Progenitor cell of endocrine pancreas (in vitro differentiated cells): ENCODE measurements at regions not wholly inside any gene's neighbourhood (a gene's known extent, or its start where the extent isn't known, plus 50 kb on each side); places are given as distances from the start of the nearest gene placed in this dataset.

ENCODE experiments used
- DNase-seq: peaks from one replicate; pipeline ENCODE4 v3.0.0; 2021; ENCODE audit warnings: low spot score; ENCODE audit not compliant: unreplicated experiment
- H3K27ac Mint-ChIP-seq: 2 replicates; pipeline ENCODE4 v1.8.0; 2021; ENCODE audit warnings: mild to moderate bottlenecking, moderate library complexity, mixed read lengths
- H3K27me3 Mint-ChIP-seq: 2 replicates; pipeline ENCODE4 v1.8.0; 2021; ENCODE audit warnings: mixed read lengths
- H3K36me3 Mint-ChIP-seq: 2 replicates; pipeline ENCODE4 v1.8.0; 2022; ENCODE audit warnings: mixed read lengths; ENCODE audit not compliant: insufficient read depth
- H3K4me1 Mint-ChIP-seq: 2 replicates; pipeline ENCODE4 v1.8.0; 2021; ENCODE audit warnings: low read depth, mixed read lengths
- H3K4me3 Mint-ChIP-seq: 2 replicates; pipeline ENCODE4 v1.8.0; 2021; ENCODE audit warnings: low read depth, mild to moderate bottlenecking, moderate library complexity, mixed read lengths
- H3K9me3 Mint-ChIP-seq: 2 replicates; pipeline ENCODE4 v1.8.0; 2021; ENCODE audit warnings: low read depth, mixed read lengths
- TF ChIP-seq, protein P1 (sequence below): fragments of 200-600 bp; sonication (generic); IDR thresholded peaks from one replicate; pipeline ENCODE4 v1.5.0; 2021; ENCODE audit warnings: antibody characterized with exemption, mild to moderate bottlenecking; ENCODE audit not compliant: unreplicated experiment

- Mint-ChIP-seq H3K9me3 (no peaks in the 10 kb centered on the region), H3K36me3 (no peaks in the 10 kb centered on the region), H3K27me3 (peaks cover 49% of the 10 kb centered on the region), H3K4me1 (peaks cover 25% of the 10 kb centered on the region), H3K4me3 (no peak overlapping the region), H3K27ac (no peak overlapping the region)
- TF ChIP-seq, protein P1, sequence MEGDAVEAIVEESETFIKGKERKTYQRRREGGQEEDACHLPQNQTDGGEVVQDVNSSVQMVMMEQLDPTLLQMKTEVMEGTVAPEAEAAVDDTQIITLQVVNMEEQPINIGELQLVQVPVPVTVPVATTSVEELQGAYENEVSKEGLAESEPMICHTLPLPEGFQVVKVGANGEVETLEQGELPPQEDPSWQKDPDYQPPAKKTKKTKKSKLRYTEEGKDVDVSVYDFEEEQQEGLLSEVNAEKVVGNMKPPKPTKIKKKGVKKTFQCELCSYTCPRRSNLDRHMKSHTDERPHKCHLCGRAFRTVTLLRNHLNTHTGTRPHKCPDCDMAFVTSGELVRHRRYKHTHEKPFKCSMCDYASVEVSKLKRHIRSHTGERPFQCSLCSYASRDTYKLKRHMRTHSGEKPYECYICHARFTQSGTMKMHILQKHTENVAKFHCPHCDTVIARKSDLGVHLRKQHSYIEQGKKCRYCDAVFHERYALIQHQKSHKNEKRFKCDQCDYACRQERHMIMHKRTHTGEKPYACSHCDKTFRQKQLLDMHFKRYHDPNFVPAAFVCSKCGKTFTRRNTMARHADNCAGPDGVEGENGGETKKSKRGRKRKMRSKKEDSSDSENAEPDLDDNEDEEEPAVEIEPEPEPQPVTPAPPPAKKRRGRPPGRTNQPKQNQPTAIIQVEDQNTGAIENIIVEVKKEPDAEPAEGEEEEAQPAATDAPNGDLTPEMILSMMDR, result no peak
- no peak for DNase-seq
Observed at GRCh38 chr15:60125334-60125733, 121.2 kb downstream of the FOXB1 start.

DNA sequence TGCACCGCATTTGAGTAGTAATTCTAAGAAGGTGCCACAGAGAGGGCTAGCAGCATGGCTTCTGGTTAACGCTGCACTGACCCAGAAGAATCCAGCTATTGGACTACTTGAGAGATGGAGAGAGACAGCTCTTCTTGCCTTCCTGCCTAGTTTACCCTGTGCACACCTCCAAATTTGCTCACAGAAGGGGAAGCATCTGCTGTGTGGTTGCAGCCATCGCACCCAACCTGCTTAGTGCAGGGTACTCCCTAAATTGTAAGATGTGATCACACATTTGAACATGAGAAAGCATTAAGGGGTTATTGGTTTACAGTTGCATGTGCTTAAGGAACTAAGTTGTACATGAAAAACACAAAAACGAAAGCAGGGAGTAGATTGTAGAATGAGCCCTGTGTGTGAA, 122.1 kb downstream of the FOXB1 start:
- TF ChIP-seq, protein P1, result no peak
- no peak for DNase-seq
- H3K36me3 Mint-ChIP-seq, result no peaks in the 10 kb centered on the region
- H3K4me1 Mint-ChIP-seq, result peaks cover 25% of the 10 kb centered on the region
- H3K9me3 Mint-ChIP-seq, result no peaks in the 10 kb centered on the region
- H3K27me3 Mint-ChIP-seq, result peaks cover 41% of the 10 kb centered on the region
- H3K27ac Mint-ChIP-seq, result no peak overlapping the region
- H3K4me3 Mint-ChIP-seq, result no peak overlapping the region

GRCh38 chr15:60126661-60127060, 122.5 kb downstream of the FOXB1 start:
- no peaks in the 10 kb centered on the region for H3K9me3 Mint-ChIP-seq
- no peak for DNase-seq
- H3K4me3 Mint-ChIP-seq, result no peak overlapping the region
- H3K27ac Mint-ChIP-seq, result peak overlapping the region; percentile 50
- peaks cover 37% of the 10 kb centered on the region for H3K27me3 Mint-ChIP-seq
- peaks cover 24% of the 10 kb centered on the region for H3K4me1 Mint-ChIP-seq
- TF ChIP-seq, protein P1, result no peak
- no peaks in the 10 kb centered on the region for H3K36me3 Mint-ChIP-seq

GRCh38 chr15:60128000-60128376, 123.9 kb downstream of the FOXB1 start:
- Mint-ChIP-seq H3K27me3 (peaks cover 43% of the 10 kb centered on the region), H3K9me3 (no peaks in the 10 kb centered on the region), H3K36me3 (no peaks in the 10 kb centered on the region), H3K27ac (no peak overlapping the region), H3K4me1 (peaks cover 17% of the 10 kb centered on the region), H3K4me3 (peak overlapping the region; percentile 60)
- TF ChIP-seq, protein P1, result no peak
- DNase-seq, result no peak

- Mint-ChIP-seq H3K27ac (no peak overlapping the region), H3K4me1 (peaks cover 17% of the 10 kb centered on the region), H3K4me3 (no peak overlapping the region), H3K27me3 (peaks cover 47% of the 10 kb centered on the region), H3K36me3 (no peaks in the 10 kb centered on the region), H3K9me3 (no peaks in the 10 kb centered on the region)
- no peak for DNase-seq
- TF ChIP-seq, protein P1, result no peak
Observed at GRCh38 chr15:60128710-60129109, 124.6 kb downstream of the FOXB1 start.
